PC-3 (cell line): ENCODE measurements at regions not wholly inside any gene's neighbourhood (a gene's known extent, or its start where the extent isn't known, plus 50 kb on each side); places are given as distances from the start of the nearest gene placed in this dataset.

Source experiments
- ATAC-seq: fragments of 200-7000 bp; cut with Tn5 transposase; 2 replicates; pipeline ENCODE4 v1.9.1; 2020; ENCODE audit warnings: mild to moderate bottlenecking, moderate library complexity
- BruUV-seq: library from RNA; stranded (reverse); fragments of 400-500 nt; replicated peaks from 2 replicates; lab custom pipeline; 2021; lab: Mats Ljungman, UMichigan
- CTCF ChIA-PET: fragments of 300-600 bp; sonication (Branson Sonifier 250); formaldehyde crosslinking; loops from one replicate; lab custom pipeline; 2022; ENCODE audit warnings: antibody characterized with exemption; lab: Charles Lee
- POLR2A ChIA-PET: fragments of 300-600 bp; sonication (Branson Sonifier 250); formaldehyde crosslinking; loops from one replicate; lab custom pipeline; 2022; ENCODE audit warnings: antibody characterized with exemption; ENCODE audit not compliant: unreplicated experiment; lab: Charles Lee
- DNase-seq: peaks from one replicate; pipeline ENCODE4 v3.0.0-alpha.2; 2015
- H2AFZ ChIP-seq: fragments of 300-600 bp; sonication (generic); 2 replicates; pipeline ENCODE4 v1.6.0; 2016; ENCODE audit warnings: antibody characterized with exemption, low read length
- H3F3A ChIP-seq: fragments of 300-600 bp; sonication (generic); one replicate; pipeline ENCODE4 v1.6.0; 2017; ENCODE audit warnings: antibody characterized with exemption, low read length, control low read depth, mild to moderate bottlenecking; ENCODE audit not compliant: unreplicated experiment
- H3K27ac ChIP-seq: fragments of 300-600 bp; sonication (generic); 2 replicates; pipeline ENCODE4 v1.5.1; 2016; ENCODE audit warnings: mild to moderate bottlenecking, low read length
- H3K27me3 ChIP-seq: fragments of 300-600 bp; sonication (generic); 2 replicates; pipeline ENCODE4 v1.6.1; 2016; ENCODE audit warnings: low read length, mixed read lengths
- H3K36me3 ChIP-seq: fragments of 300-600 bp; sonication (generic); 2 replicates; pipeline ENCODE4 v1.6.1; 2016; ENCODE audit warnings: low read depth, mixed run types, low read length, mixed read lengths
- H3K4me1 ChIP-seq: fragments of 300-600 bp; sonication (generic); 2 replicates; pipeline ENCODE4 v1.5.1; 2016; ENCODE audit warnings: low read length; ENCODE audit not compliant: insufficient read depth
- H3K4me2 ChIP-seq: fragments of 300-600 bp; sonication (generic); 2 replicates; pipeline ENCODE4 v1.6.0; 2016; ENCODE audit warnings: low read length
- H3K4me3 ChIP-seq: fragments of 300-600 bp; sonication (generic); 2 replicates; pipeline ENCODE4 v1.5.1; 2016; ENCODE audit warnings: mild to moderate bottlenecking, low read length, mixed read lengths
- H3K79me2 ChIP-seq: fragments of 300-600 bp; sonication (generic); 2 replicates; pipeline ENCODE4 v1.6.1; 2017; ENCODE audit warnings: low read length, mixed read lengths
- H3K9ac ChIP-seq: fragments of 300-600 bp; sonication (generic); 2 replicates; pipeline ENCODE4 v1.6.0; 2016; ENCODE audit warnings: mild to moderate bottlenecking, low read length
- H3K9me2 ChIP-seq: fragments of 300-600 bp; sonication (generic); replicated peaks from 2 replicates; pipeline ENCODE4 v1.6.1; 2016; ENCODE audit warnings: mixed run types, low read length, mixed read lengths
- H3K9me3 ChIP-seq: fragments of 300-600 bp; sonication (generic); 2 replicates; pipeline ENCODE4 v1.6.1; 2016; ENCODE audit warnings: low read length, mixed read lengths
- H4K20me1 ChIP-seq: fragments of 300-600 bp; sonication (generic); 2 replicates; pipeline ENCODE4 v1.6.1; 2016; ENCODE audit warnings: low read length, mixed read lengths
- CTCF ChIP-seq: fragments of 300-600 bp; sonication (generic); conservative IDR thresholded peaks from 2 replicates; pipeline ENCODE4 v1.5.1; 2017; ENCODE audit warnings: antibody characterized with exemption, low read depth, mild to moderate bottlenecking, low read length
- EZH2 ChIP-seq: fragments of 300-600 bp; sonication (generic); IDR thresholded peaks from one replicate; pipeline ENCODE4 v1.6.1; 2017; ENCODE audit warnings: antibody characterized with exemption, mild to moderate bottlenecking, low read length; ENCODE audit not compliant: unreplicated experiment
- EZH2phosphoT487 ChIP-seq: fragments of 300-600 bp; sonication (generic); IDR thresholded peaks from 2 replicates; pipeline ENCODE4 v1.6.1; 2018; ENCODE audit warnings: mild to moderate bottlenecking, antibody characterized with exemption, low read length, borderline replicate concordance
- intact Hi-C: fragments of 100-400 bp; cut with micrococcal nuclease; formaldehyde crosslinking; loops from 2 replicates; pipeline ENCODE4 v1.9.0; 2023

- ATAC-seq (no peak), DNase-seq (no peak)
- H3K4me1 ChIP-seq = no peaks in the 10 kb centered on the region
- H3K4me3 ChIP-seq = no peak overlapping the region
- H3F3A ChIP-seq = no peaks in the 10 kb centered on the region
- no peaks in the 10 kb centered on the region for H3K9me3 ChIP-seq
- H3K9ac ChIP-seq = no peak overlapping the region
- no peaks in the 10 kb centered on the region for H3K79me2 ChIP-seq
- no peak for TF ChIP-seq EZH2phosphoT487
- no peak for TF ChIP-seq CTCF
- TF ChIP-seq EZH2 = no peak
- H3K27me3 ChIP-seq = peaks cover 71% of the 10 kb centered on the region
- no peak overlapping the region for H2AFZ ChIP-seq
- no peaks in the 10 kb centered on the region for H4K20me1 ChIP-seq
- no peak overlapping the region for H3K4me2 ChIP-seq
- intact Hi-C loops = no loop called here
- no TSS peak for BruUV-seq
- ChIA-PET CTCF (no interaction called here), POLR2A (no interaction called here)
- no peaks in the 10 kb centered on the region for H3K36me3 ChIP-seq
- H3K9me2 ChIP-seq = no peaks in the 10 kb centered on the region
- no peak overlapping the region for H3K27ac ChIP-seq
These were observed 177.3 kb upstream of the RNF32 start for GRCh38 chr7:156463280-156463679.

- H3K36me3 ChIP-seq = no peaks in the 10 kb centered on the region
- no peak overlapping the region for H3K27ac ChIP-seq
- no peak overlapping the region for H2AFZ ChIP-seq
- intact Hi-C loops = no loop called here
- H3K4me1 ChIP-seq = no peaks in the 10 kb centered on the region
- BruUV-seq = no TSS peak
- TF ChIP-seq EZH2phosphoT487 (no peak), CTCF (no peak), EZH2 (no peak)
- peaks cover 63% of the 10 kb centered on the region for H3K27me3 ChIP-seq
- no peaks in the 10 kb centered on the region for H3F3A ChIP-seq
- no peaks in the 10 kb centered on the region for H3K79me2 ChIP-seq
- H3K4me3 ChIP-seq = no peak overlapping the region
- CTCF ChIA-PET = no interaction called here
- POLR2A ChIA-PET = no interaction called here
- H3K9ac ChIP-seq = no peak overlapping the region
- no peaks in the 10 kb centered on the region for H3K9me2 ChIP-seq
- DNase-seq = no peak
- no peak overlapping the region for H3K4me2 ChIP-seq
- no peak for ATAC-seq
- no peaks in the 10 kb centered on the region for H3K9me3 ChIP-seq
- H4K20me1 ChIP-seq = no peaks in the 10 kb centered on the region
These were observed 178.5 kb upstream of the RNF32 start for GRCh38 chr7:156461881-156462665.

- ChIA-PET CTCF (no interaction called here), POLR2A (interaction anchor here (0.6 kb wide), 1 partner anchor 8 kb away, joined by 4 read pairs; no protein-coding TSS in a partner anchor)
- H3K4me3 ChIP-seq = no peak overlapping the region
- no peaks in the 10 kb centered on the region for H3K9me2 ChIP-seq
- H3F3A ChIP-seq = no peaks in the 10 kb centered on the region
- no peaks in the 10 kb centered on the region for H3K79me2 ChIP-seq
- BruUV-seq = no TSS peak
- intact Hi-C loops = no loop called here
- no peak overlapping the region for H3K27ac ChIP-seq
- DNase-seq (no peak), ATAC-seq (peak; percentile 55)
- H3K27me3 ChIP-seq = peaks cover 59% of the 10 kb centered on the region
- TF ChIP-seq EZH2 (no peak), CTCF (no peak), EZH2phosphoT487 (no peak)
- no peaks in the 10 kb centered on the region for H3K4me1 ChIP-seq
- no peaks in the 10 kb centered on the region for H4K20me1 ChIP-seq
- H2AFZ ChIP-seq = no peak overlapping the region
- H3K36me3 ChIP-seq = no peaks in the 10 kb centered on the region
- H3K9me3 ChIP-seq = no peaks in the 10 kb centered on the region
- H3K4me2 ChIP-seq = no peak overlapping the region
- H3K9ac ChIP-seq = no peak overlapping the region
These were observed 179.5 kb upstream of the RNF32 start for GRCh38 chr7:156460858-156461627.
